ENCODE measurements at regions not wholly inside any gene's neighbourhood (a gene's known extent, or its start where the extent isn't known, plus 50 kb on each side); places are given as distances from the start of the nearest gene placed in this dataset.

- no peak overlapping the region for H3K4me3 ChIP-seq (ENCODE audit: low read length)
- H3K4me1 ChIP-seq (ENCODE audit: insufficient read depth, low read length) = no peaks in the 10 kb centered on the region
- H3K27me3 ChIP-seq (ENCODE audit: insufficient read depth, low read length) = no peaks in the 10 kb centered on the region
- H3K36me3 ChIP-seq (ENCODE audit: insufficient read depth, low read length) = no peaks in the 10 kb centered on the region
- no peak overlapping the region for H3K9ac ChIP-seq (ENCODE audit: low read depth, low read length)
- H3K27ac ChIP-seq (ENCODE audit: low read depth, low read length) = no peak overlapping the region
- H3K9me3 ChIP-seq (ENCODE audit: insufficient read depth, low read depth, low read length) = no peaks in the 10 kb centered on the region
These were observed 344.5 kb upstream of the PLET1 start for GRCh38 chr11:112605093-112605666.

DNA sequence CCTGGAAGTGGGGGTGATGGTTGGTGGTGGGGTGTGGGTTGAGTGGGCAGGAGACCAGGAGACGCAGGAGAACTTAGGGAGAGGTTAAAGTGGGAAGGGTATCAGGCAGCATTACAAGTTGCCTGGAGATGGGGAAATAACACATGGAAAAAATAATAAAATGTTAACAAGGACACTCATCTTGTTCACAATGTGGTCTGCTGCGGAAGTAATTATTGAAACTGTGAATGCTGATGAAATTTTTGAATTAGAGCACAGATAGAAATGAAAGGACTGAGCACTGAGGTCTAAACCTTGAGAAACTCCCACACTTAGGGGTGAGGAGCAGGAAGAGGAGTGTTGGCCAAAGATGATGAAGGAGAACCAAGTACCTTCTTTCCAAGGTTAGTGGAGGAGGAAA, 346.0 kb upstream of the PLET1 start:
- Histone ChIP-seq H3K4me1 (ENCODE audit: insufficient read depth, low read length) (peaks cover 1% of the 10 kb centered on the region; the same call in 1 of the 2 replicates), H3K9me3 (ENCODE audit: insufficient read depth, low read depth, low read length) (no peaks in the 10 kb centered on the region), H3K4me3 (ENCODE audit: low read length) (no peak overlapping the region), H3K36me3 (ENCODE audit: insufficient read depth, low read length) (no peaks in the 10 kb centered on the region), H3K27me3 (ENCODE audit: insufficient read depth, low read length) (no peaks in the 10 kb centered on the region), H3K27ac (ENCODE audit: low read depth, low read length) (no peak overlapping the region), H3K9ac (ENCODE audit: low read depth, low read length) (no peak overlapping the region)
- 91% methylated on average over 2 of the region's 2 CpGs for WGBS

DNA sequence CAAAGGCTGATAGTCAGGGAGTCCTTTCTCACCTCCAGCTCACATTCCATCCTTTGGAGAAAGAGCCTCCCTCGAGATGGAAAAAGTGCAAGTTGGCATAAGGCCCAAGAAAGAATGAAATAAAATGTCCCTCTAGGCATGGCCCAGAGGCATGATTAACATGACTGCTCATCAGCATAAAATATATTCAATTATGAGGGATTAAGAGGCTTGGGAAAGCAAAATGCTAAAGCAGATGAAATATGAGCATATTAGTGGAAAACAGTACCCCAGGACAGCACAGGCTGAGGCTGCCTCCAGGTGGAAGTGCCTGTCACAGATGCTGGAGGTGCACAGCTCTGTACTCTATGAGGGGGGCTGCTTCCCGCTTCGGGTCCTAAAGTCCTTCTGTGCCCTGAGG, 347.8 kb upstream of the PLET1 start:
- H3K36me3 ChIP-seq (ENCODE audit: insufficient read depth, low read length) = no peaks in the 10 kb centered on the region
- WGBS = 85% methylated on average over 3 of the region's 3 CpGs
- H3K27ac ChIP-seq (ENCODE audit: low read depth, low read length) = no peak overlapping the region
- no peaks in the 10 kb centered on the region for H3K27me3 ChIP-seq (ENCODE audit: insufficient read depth, low read length)
- no peaks in the 10 kb centered on the region for H3K9me3 ChIP-seq (ENCODE audit: insufficient read depth, low read depth, low read length)
- peaks cover 10% of the 10 kb centered on the region for H3K4me1 ChIP-seq (ENCODE audit: insufficient read depth, low read length)
- H3K4me3 ChIP-seq (ENCODE audit: low read length) = no peak overlapping the region
- H3K9ac ChIP-seq (ENCODE audit: low read depth, low read length) = no peak overlapping the region

DNA sequence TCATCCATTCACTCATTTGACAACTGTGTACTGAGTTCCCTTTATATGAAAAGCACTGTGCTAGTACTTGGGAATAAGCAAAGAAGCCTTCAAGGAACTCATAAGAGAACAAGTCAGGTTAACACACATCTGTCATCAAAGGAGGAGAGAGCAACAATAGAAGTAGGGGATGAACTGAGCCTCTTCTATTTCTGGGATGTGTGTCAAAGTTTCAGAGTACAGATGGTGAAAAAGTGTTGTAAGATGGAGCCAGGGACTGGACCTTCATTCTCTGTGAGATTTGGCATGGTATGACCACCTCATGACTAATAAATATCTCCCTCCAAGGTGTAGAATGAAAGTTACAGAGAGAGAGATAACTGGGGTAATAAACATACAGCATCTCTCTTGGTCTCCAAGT, 349.8 kb upstream of the PLET1 start:
- Histone ChIP-seq H3K4me3 (ENCODE audit: low read length) (no peak overlapping the region), H3K9me3 (ENCODE audit: insufficient read depth, low read depth, low read length) (no peaks in the 10 kb centered on the region), H3K36me3 (ENCODE audit: insufficient read depth, low read length) (no peaks in the 10 kb centered on the region), H3K4me1 (ENCODE audit: insufficient read depth, low read length) (peaks cover 10% of the 10 kb centered on the region), H3K9ac (ENCODE audit: low read depth, low read length) (no peak overlapping the region), H3K27ac (ENCODE audit: low read depth, low read length) (no peak overlapping the region), H3K27me3 (ENCODE audit: insufficient read depth, low read length) (no peaks in the 10 kb centered on the region)

DNA sequence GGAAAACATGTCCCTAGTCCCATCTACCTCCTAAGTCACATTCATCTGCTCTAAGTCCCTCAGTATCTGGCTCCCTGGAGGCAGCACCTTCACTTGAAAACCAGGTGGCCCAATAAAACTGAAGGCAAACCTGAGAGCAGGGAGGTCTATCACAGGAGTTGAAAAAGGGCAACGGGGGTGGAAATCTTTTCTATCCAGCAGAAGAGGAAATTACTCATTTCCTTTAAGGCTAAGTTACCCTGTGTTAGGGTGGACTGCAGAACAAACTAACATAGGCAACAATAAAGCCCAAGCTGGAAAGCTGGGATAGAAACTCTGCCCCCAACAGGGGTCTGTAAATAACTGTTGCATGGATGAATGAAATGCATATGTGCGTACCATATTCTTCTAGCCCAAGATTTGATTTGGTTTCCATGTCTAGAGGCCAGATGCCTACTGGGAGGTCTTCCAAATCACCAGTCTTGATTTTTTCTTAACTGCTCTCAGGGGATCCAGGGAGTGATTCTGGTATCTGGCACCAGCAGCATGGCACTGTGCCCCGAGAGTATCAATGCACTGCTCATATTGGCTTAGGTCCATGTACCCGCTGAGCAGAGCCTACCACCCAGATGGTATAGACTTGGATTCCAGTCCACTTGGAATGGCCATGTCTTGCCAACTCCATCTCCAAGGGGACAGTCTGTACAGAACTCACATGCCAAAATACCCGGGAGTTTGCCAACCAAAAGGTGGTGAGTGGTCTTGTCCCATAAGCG, 350.0 kb upstream of the NCAM1 start:
- Histone ChIP-seq H3K4me1 (ENCODE audit: insufficient read depth, low read length) (peaks cover 10% of the 10 kb centered on the region), H3K4me3 (ENCODE audit: low read length) (no peak overlapping the region), H3K9me3 (ENCODE audit: insufficient read depth, low read depth, low read length) (no peaks in the 10 kb centered on the region)

GRCh38 chr11:112611771-112612170, 349.4 kb upstream of the NCAM1 start:
- no peaks in the 10 kb centered on the region for H3K36me3 ChIP-seq (ENCODE audit: insufficient read depth, low read length)
- WGBS = 93% methylated on average over 7 of the region's 7 CpGs
- no peak overlapping the region for H3K4me3 ChIP-seq (ENCODE audit: low read length)
- peaks cover 10% of the 10 kb centered on the region for H3K4me1 ChIP-seq (ENCODE audit: insufficient read depth, low read length)
- no peaks in the 10 kb centered on the region for H3K9me3 ChIP-seq (ENCODE audit: insufficient read depth, low read depth, low read length)
- no peak overlapping the region for H3K27ac ChIP-seq (ENCODE audit: low read depth, low read length)
- H3K27me3 ChIP-seq (ENCODE audit: insufficient read depth, low read length) = no peaks in the 10 kb centered on the region
- H3K9ac ChIP-seq (ENCODE audit: low read depth, low read length) = no peak overlapping the region

More for the DNA sequence above, 350.0 kb upstream of the NCAM1 start:
- Histone ChIP-seq H3K9ac (ENCODE audit: low read depth, low read length) (no peak overlapping the region), H3K36me3 (ENCODE audit: insufficient read depth, low read length) (no peaks in the 10 kb centered on the region), H3K27me3 (ENCODE audit: insufficient read depth, low read length) (no peaks in the 10 kb centered on the region), H3K27ac (ENCODE audit: low read depth, low read length) (no peak overlapping the region)
- 87% methylated on average over 6 of the region's 6 CpGs for WGBS

GRCh38 chr11:112612250-112612849, 348.9 kb upstream of the NCAM1 start:
- 55% methylated on average over 5 of the region's 5 CpGs for WGBS
- Histone ChIP-seq H3K9me3 (ENCODE audit: insufficient read depth, low read depth, low read length) (no peaks in the 10 kb centered on the region), H3K4me3 (ENCODE audit: low read length) (no peak overlapping the region), H3K36me3 (ENCODE audit: insufficient read depth, low read length) (no peaks in the 10 kb centered on the region), H3K27ac (ENCODE audit: low read depth, low read length) (no peak overlapping the region), H3K9ac (ENCODE audit: low read depth, low read length) (no peak overlapping the region), H3K4me1 (ENCODE audit: insufficient read depth, low read length) (peaks cover 10% of the 10 kb centered on the region), H3K27me3 (ENCODE audit: insufficient read depth, low read length) (no peaks in the 10 kb centered on the region)

DNA sequence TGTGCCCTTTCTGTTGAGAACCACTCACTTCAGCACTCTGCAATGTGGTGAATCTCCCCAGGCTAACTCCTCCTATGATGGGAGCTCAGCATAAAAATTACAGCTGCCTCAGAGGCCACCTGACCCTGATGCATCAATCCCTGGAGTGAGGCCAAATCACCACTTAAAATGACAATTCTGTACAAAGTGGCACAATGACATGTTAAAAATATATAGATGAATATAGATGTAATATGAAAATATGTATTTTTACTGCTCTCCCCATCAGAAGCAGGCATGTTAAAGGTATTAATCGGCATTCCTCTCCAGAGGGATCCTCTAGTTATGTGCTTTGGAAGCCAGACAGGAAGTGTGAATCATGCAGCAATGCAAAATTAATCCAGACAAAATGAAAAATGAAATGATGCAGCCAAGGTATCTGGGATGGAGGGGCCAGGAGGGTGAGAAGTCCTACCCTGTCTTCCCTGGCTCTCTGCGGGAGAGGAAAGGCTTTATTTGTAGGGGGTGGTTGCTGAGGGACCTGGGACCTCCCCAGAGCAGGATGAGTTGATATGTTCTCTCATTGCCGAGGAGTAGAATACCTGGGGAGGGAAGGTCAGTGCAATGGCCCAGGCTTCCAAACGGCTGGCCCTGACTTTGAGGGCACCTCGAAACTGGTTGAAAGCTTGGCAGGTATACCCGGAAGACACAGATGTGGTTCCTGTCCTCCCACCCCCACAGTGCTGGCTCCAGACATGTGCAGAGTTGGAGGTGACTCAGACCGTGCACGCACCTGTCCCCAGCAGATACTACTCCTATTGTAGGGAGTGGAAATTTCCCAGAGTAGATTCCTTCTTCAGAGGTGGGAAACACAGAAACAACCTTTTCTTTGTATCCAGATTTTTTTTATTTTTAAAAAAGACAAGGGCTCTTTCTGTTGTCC, 347.9 kb upstream of the NCAM1 start:
- no peak overlapping the region for H3K27ac ChIP-seq (ENCODE audit: low read depth, low read length)

DNA sequence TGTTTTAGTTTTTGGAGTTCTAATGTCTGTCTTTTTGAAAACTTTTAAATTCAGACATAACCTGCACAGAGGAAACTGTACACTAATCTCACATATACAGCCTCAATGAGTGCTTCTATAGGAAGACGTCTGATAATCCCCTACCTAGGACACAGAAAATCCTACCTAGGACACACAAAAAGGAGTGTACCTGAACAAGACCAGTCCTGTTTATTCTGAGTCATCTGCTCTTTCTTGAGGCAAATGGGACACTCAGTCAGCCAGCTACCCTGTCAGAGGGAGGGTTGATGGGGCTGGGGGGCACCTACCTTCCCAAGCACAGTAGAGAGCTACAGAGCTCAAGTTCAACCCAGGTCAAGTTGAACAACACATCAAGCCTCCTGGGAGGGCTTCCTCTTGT, 346.6 kb upstream of the NCAM1 start:
- Histone ChIP-seq H3K36me3 (ENCODE audit: insufficient read depth, low read length) (no peaks in the 10 kb centered on the region), H3K27ac (ENCODE audit: low read depth, low read length) (no peak overlapping the region), H3K9me3 (ENCODE audit: insufficient read depth, low read depth, low read length) (no peaks in the 10 kb centered on the region), H3K27me3 (ENCODE audit: insufficient read depth, low read length) (no peaks in the 10 kb centered on the region), H3K9ac (ENCODE audit: low read depth, low read length) (no peak overlapping the region), H3K4me3 (ENCODE audit: low read length) (no peak overlapping the region), H3K4me1 (ENCODE audit: insufficient read depth, low read length) (peaks cover 10% of the 10 kb centered on the region)
- WGBS = 97% methylated on average over 1 of the region's 1 CpG

More for the DNA sequence above, 347.9 kb upstream of the NCAM1 start:
- 96% methylated on average over 8 of the region's 8 CpGs for WGBS
- H3K9me3 ChIP-seq (ENCODE audit: insufficient read depth, low read depth, low read length) = no peaks in the 10 kb centered on the region
- H3K27me3 ChIP-seq (ENCODE audit: insufficient read depth, low read length) = no peaks in the 10 kb centered on the region
- no peak overlapping the region for H3K4me3 ChIP-seq (ENCODE audit: low read length)
- peaks cover 10% of the 10 kb centered on the region for H3K4me1 ChIP-seq (ENCODE audit: insufficient read depth, low read length)
- no peaks in the 10 kb centered on the region for H3K36me3 ChIP-seq (ENCODE audit: insufficient read depth, low read length)
- no peak overlapping the region for H3K9ac ChIP-seq (ENCODE audit: low read depth, low read length)

GRCh38 chr11:112615238-112615637, 346.0 kb upstream of the NCAM1 start:
- no peak overlapping the region for H3K9ac ChIP-seq (ENCODE audit: low read depth, low read length)
- peaks cover 10% of the 10 kb centered on the region for H3K4me1 ChIP-seq (ENCODE audit: insufficient read depth, low read length)
- no peaks in the 10 kb centered on the region for H3K36me3 ChIP-seq (ENCODE audit: insufficient read depth, low read length)
- H3K9me3 ChIP-seq (ENCODE audit: insufficient read depth, low read depth, low read length) = no peaks in the 10 kb centered on the region
- no peaks in the 10 kb centered on the region for H3K27me3 ChIP-seq (ENCODE audit: insufficient read depth, low read length)
- no peak overlapping the region for H3K27ac ChIP-seq (ENCODE audit: low read depth, low read length)
- H3K4me3 ChIP-seq (ENCODE audit: low read length) = no peak overlapping the region

- no peaks in the 10 kb centered on the region for H3K9me3 ChIP-seq (ENCODE audit: insufficient read depth, low read depth, low read length)
- H3K36me3 ChIP-seq (ENCODE audit: insufficient read depth, low read length) = no peaks in the 10 kb centered on the region
- H3K4me1 ChIP-seq (ENCODE audit: insufficient read depth, low read length) = peaks cover 10% of the 10 kb centered on the region
- H3K9ac ChIP-seq (ENCODE audit: low read depth, low read length) = no peak overlapping the region
- H3K4me3 ChIP-seq (ENCODE audit: low read length) = no peak overlapping the region
- no peaks in the 10 kb centered on the region for H3K27me3 ChIP-seq (ENCODE audit: insufficient read depth, low read length)
- no peak overlapping the region for H3K27ac ChIP-seq (ENCODE audit: low read depth, low read length)
These were observed 345.3 kb upstream of the NCAM1 start for GRCh38 chr11:112615891-112616290.

Data from HUES64 (cell line).